ENCODE measurements at regions not wholly inside any gene's neighbourhood (a gene's known extent, or its start where the extent isn't known, plus 50 kb on each side); places are given as distances from the start of the nearest gene placed in this dataset.

DNA sequence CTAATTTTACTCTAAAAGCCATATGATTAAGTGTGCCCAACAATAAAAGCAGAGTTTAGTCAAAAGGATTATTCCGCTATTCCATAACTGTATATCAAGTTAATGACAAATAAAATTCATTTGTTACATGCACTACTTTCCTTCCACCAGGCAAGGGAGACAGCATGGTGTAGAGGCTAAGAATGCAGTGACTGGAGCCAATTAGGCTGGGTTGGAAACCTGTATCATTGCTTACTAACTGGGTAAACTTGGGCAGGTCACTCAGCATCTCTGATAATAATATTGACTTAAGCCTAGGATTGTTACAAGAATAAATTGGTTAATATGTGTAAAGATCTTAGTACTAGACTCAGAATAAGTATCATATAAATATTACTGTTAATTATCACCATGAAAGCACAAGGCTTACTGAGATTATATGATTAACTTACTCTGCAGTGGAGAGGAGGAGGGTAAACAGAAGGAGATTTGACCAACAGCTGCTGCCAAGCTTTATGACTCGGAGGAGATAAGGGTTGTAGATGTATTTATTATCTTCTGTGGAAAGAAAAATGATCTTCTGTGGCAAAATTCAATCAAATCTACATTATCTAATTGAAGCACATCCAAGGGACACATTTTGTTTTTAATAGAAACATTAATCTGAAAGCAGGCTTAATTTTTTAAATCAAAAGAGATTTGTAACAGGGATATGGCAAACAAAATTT is 1459.9 kb downstream of the GRIK2 start:
- Histone ChIP-seq H3K4me3 (no peak overlapping the region), H3K9me3 (replicated peaks; ENCODE audit: control insufficient read depth, insufficient read depth, low read length) (no peaks in the 10 kb centered on the region), H3K4me2 (ENCODE audit: control insufficient read depth, insufficient read depth) (no peak overlapping the region), H3K4me1 (ENCODE audit: control insufficient read depth, insufficient read depth, low read length) (no peaks in the 10 kb centered on the region), H3K9ac (ENCODE audit: control insufficient read depth, insufficient read depth, low read length) (no peak overlapping the region), H3K36me3 (ENCODE audit: control insufficient read depth in 2 of 2, insufficient read depth in 2 of 2, low read length in 1 of 2) (no peaks in the 10 kb centered on the region), H3K27me3 (replicated peaks in 1 of 2; ENCODE audit: control insufficient read depth in 2 of 2, insufficient read depth in 2 of 2, low read length in 1 of 2) (no peaks in the 10 kb centered on the region), H2AFZ (ENCODE audit: control insufficient read depth, low read depth, low read length) (no peak overlapping the region), H4K20me1 (ENCODE audit: control insufficient read depth, insufficient read depth) (no peaks in the 10 kb centered on the region), H3K27ac (ENCODE audit: control insufficient read depth, insufficient read depth) (no peak overlapping the region), H3K79me2 (ENCODE audit: control insufficient read depth, insufficient read depth, low read length) (no peaks in the 10 kb centered on the region)
- intact Hi-C loops (cut with micrococcal nuclease; ENCODE audit: unreplicated experiment) = loop anchor here (5.0 kb wide), 1 partner anchor 419 kb away; no protein-coding TSS in a partner anchor
- BruUV-seq (replicated peaks) = no TSS peak
- 50% methylated on average over 2 of the region's 2 CpGs for WGBS (ENCODE audit: insufficient coverage, insufficient replicate concordance, low lambda C conversion rate, missing lambda C conversion rate)
- ATAC-seq = no peak
- no peak for FAIRE-seq
- no peak for DNase-seq (ENCODE audit: low read depth, low spot score)
- ChIA-PET POLR2A (no interaction called here), RAD21 (ENCODE audit: unreplicated experiment) (interaction anchor here (1.0 kb wide), 1 partner anchor 270 kb away, joined by 3 read pairs; no protein-coding TSS in a partner anchor), SMC1A (ENCODE audit: uncharacterized antibody, unreplicated experiment) (interaction anchor here (2.3 kb wide), 1 partner anchor 270 kb away, joined by 7 read pairs; no protein-coding TSS in a partner anchor), CTCF (interaction anchor here (2.9 kb wide), 1 partner anchor 270 kb away, joined by 10 read pairs; no protein-coding TSS in a partner anchor)
- in situ Hi-C loops (cut with MboI) = no loop called here
- TF ChIP-seq, protein P1, sequence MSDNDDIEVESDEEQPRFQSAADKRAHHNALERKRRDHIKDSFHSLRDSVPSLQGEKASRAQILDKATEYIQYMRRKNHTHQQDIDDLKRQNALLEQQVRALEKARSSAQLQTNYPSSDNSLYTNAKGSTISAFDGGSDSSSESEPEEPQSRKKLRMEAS (IDR thresholded peaks at IDR 0.05; ENCODE audit: low read depth, low read length) = no peak
- TF ChIP-seq CBX5 (IDR thresholded peaks at IDR 0.05; ENCODE audit: low read depth) = no peak
- no peak for TF ChIP-seq HDAC2 (IDR thresholded peaks at IDR 0.05)
- TF ChIP-seq TBL1XR1 (IDR thresholded peaks at IDR 0.05; ENCODE audit: low read depth, low read length) = no peak
- TF ChIP-seq FOXM1 (IDR thresholded peaks at IDR 0.05; ENCODE audit: low read depth, low read length) = no peak
- TF ChIP-seq SIX5 (IDR thresholded peaks at IDR 0.05; ENCODE audit: low read depth, low read length, severe bottlenecking) = no peak
- TF ChIP-seq, protein P2, sequence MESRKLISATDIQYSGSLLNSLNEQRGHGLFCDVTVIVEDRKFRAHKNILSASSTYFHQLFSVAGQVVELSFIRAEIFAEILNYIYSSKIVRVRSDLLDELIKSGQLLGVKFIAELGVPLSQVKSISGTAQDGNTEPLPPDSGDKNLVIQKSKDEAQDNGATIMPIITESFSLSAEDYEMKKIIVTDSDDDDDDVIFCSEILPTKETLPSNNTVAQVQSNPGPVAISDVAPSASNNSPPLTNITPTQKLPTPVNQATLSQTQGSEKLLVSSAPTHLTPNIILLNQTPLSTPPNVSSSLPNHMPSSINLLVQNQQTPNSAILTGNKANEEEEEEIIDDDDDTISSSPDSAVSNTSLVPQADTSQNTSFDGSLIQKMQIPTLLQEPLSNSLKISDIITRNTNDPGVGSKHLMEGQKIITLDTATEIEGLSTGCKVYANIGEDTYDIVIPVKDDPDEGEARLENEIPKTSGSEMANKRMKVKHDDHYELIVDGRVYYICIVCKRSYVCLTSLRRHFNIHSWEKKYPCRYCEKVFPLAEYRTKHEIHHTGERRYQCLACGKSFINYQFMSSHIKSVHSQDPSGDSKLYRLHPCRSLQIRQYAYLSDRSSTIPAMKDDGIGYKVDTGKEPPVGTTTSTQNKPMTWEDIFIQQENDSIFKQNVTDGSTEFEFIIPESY (IDR thresholded peaks at IDR 0.05) = no peak
- no peak for TF ChIP-seq SUPT20H (IDR thresholded peaks at IDR 0.05; ENCODE audit: borderline replicate concordance, control insufficient read depth, low read depth, low read length)
- TF ChIP-seq ZNF274 (IDR thresholded peaks at IDR 0.05; ENCODE audit: insufficient read depth, insufficient read length) = no peak
- TF ChIP-seq RELB (IDR thresholded peaks at IDR 0.05; ENCODE audit: low read depth) = no peak
- TF ChIP-seq ZBTB11 (CRISPR knock-in tag; IDR thresholded peaks at IDR 0.05) = no peak
- TF ChIP-seq, protein P3, sequence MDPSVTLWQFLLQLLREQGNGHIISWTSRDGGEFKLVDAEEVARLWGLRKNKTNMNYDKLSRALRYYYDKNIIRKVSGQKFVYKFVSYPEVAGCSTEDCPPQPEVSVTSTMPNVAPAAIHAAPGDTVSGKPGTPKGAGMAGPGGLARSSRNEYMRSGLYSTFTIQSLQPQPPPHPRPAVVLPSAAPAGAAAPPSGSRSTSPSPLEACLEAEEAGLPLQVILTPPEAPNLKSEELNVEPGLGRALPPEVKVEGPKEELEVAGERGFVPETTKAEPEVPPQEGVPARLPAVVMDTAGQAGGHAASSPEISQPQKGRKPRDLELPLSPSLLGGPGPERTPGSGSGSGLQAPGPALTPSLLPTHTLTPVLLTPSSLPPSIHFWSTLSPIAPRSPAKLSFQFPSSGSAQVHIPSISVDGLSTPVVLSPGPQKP (IDR thresholded peaks at IDR 0.05; ENCODE audit: low read depth, low read length) = no peak
- TF ChIP-seq ZNF207 (IDR thresholded peaks at IDR 0.05; ENCODE audit: borderline replicate concordance) = no peak
- TF ChIP-seq SREBF1 (IDR thresholded peaks at IDR 0.05; ENCODE audit: low read length) = no peak
- TF ChIP-seq ZNF384 (IDR thresholded peaks at IDR 0.05; ENCODE audit: borderline replicate concordance, low read depth, low read length) = no peak
- TF ChIP-seq YBX1 (IDR thresholded peaks at IDR 0.05) = no peak
